ENCODE measurements at regions not wholly inside any gene's neighbourhood (a gene's known extent, or its start where the extent isn't known, plus 50 kb on each side); places are given as distances from the start of the nearest gene placed in this dataset.

GRCh38 chr13:84443463-84443862 is 561.2 kb upstream of the SLITRK1 start:
- TF ChIP-seq CTCF (IDR thresholded peaks at IDR 0.05) (no peak), POLR2A (IDR thresholded peaks at IDR 0.05) (no peak), POLR2AphosphoS5 (IDR thresholded peaks at IDR 0.05) (no peak)

Measured in breast epithelium (tissue), 3 donors.